Fibroblast of lung (primary cell): ENCODE measurements at regions not wholly inside any gene's neighbourhood (a gene's known extent, or its start where the extent isn't known, plus 50 kb on each side); places are given as distances from the start of the nearest gene placed in this dataset.

Source experiments
- EZH2 ChIP-seq: IDR thresholded peaks from 2 replicates; pipeline ENCODE4 v1.5.1; 2012; ENCODE audit warnings: low read length, control low read depth, mild to moderate bottlenecking; ENCODE audit errors: missing control alignments
- TF ChIP-seq, protein P1 (sequence below), 2 donors: IDR thresholded peaks in 1 of 2; conservative IDR thresholded peaks in 1 of 2; 1 replicate in 1 of 2; 2 replicates in 1 of 2; pipeline ENCODE4 v1.5.1; 2011 to 2012; ENCODE audit warnings: low read length in 2 of 2, control low read depth in 1 of 2, inconsistent platforms in 1 of 2, low read depth in 1 of 2, mild to moderate bottlenecking in 1 of 2

DNA sequence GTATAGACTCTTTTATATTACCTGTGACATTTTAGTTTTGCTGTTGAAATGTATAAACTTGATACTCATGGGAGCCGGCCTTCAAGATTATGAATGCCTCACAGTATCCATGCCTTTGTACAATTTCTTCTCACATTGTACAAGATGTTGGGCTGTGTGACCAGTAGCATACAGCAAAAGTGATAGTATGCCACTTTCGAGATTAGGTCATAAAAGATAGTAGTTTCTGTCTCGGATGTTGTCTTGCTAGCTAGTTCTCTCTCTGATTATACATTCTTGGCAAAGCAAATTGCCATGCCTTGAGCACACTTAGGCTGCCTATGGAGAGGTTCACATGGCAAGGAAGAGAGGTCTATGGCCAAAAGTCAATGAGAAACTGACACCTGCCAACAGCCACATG lies 1309.8 kb upstream of the CDH8 start:
- TF ChIP-seq EZH2 = no peak
- TF ChIP-seq, protein P1, sequence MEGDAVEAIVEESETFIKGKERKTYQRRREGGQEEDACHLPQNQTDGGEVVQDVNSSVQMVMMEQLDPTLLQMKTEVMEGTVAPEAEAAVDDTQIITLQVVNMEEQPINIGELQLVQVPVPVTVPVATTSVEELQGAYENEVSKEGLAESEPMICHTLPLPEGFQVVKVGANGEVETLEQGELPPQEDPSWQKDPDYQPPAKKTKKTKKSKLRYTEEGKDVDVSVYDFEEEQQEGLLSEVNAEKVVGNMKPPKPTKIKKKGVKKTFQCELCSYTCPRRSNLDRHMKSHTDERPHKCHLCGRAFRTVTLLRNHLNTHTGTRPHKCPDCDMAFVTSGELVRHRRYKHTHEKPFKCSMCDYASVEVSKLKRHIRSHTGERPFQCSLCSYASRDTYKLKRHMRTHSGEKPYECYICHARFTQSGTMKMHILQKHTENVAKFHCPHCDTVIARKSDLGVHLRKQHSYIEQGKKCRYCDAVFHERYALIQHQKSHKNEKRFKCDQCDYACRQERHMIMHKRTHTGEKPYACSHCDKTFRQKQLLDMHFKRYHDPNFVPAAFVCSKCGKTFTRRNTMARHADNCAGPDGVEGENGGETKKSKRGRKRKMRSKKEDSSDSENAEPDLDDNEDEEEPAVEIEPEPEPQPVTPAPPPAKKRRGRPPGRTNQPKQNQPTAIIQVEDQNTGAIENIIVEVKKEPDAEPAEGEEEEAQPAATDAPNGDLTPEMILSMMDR (conservative IDR thresholded peaks at IDR 0.05 in 1 of 2, IDR thresholded peaks at IDR 0.05 in 1 of 2; ENCODE audit: low read depth in 1 of 2, low read length in 2 of 2) = no peak
